ENCODE measurements at regions not wholly inside any gene's neighbourhood (a gene's known extent, or its start where the extent isn't known, plus 50 kb on each side); places are given as distances from the start of the nearest gene placed in this dataset.

GRCh38 chr4:176383273-176384077 is 63.7 kb downstream of the SPCS3 start:
- H3K9me3 ChIP-seq (replicated peaks; ENCODE audit: low read length), result no peaks in the 10 kb centered on the region
- H3K9ac ChIP-seq (ENCODE audit: low read depth, low read length), result peak overlapping the region; percentile 64
- H3K36me3 ChIP-seq (ENCODE audit: insufficient read depth, low read length), result no peaks in the 10 kb centered on the region
- peak overlapping the region; percentile 47 for H3K4me2 ChIP-seq (ENCODE audit: low read length)
- H3K27me3 ChIP-seq (ENCODE audit: control insufficient read depth, insufficient read depth, low read length), result no peaks in the 10 kb centered on the region
- peak overlapping the region; percentile 20 for H3K4me3 ChIP-seq (ENCODE audit: low read length)
- H3K4me1 ChIP-seq (ENCODE audit: control insufficient read depth, insufficient read depth, low read length), result peaks cover 31% of the 10 kb centered on the region

GRCh38 chr4:176385601-176386000 is 65.8 kb downstream of the SPCS3 start:
- H3K27me3 ChIP-seq (ENCODE audit: control insufficient read depth, insufficient read depth, low read length), result no peaks in the 10 kb centered on the region
- H3K9ac ChIP-seq (ENCODE audit: low read depth, low read length), result no peak overlapping the region
- H3K4me1 ChIP-seq (ENCODE audit: control insufficient read depth, insufficient read depth, low read length), result peaks cover 28% of the 10 kb centered on the region
- H3K4me3 ChIP-seq (ENCODE audit: low read length), result no peak overlapping the region
- H3K4me2 ChIP-seq (ENCODE audit: low read length), result no peak overlapping the region
- no peaks in the 10 kb centered on the region for H3K9me3 ChIP-seq (replicated peaks; ENCODE audit: low read length)
- no peaks in the 10 kb centered on the region for H3K36me3 ChIP-seq (ENCODE audit: insufficient read depth, low read length)

GRCh38 chr4:176387571-176387970 is 67.8 kb downstream of the SPCS3 start:
- H3K36me3 ChIP-seq (ENCODE audit: insufficient read depth, low read length), result no peaks in the 10 kb centered on the region
- no peaks in the 10 kb centered on the region for H3K9me3 ChIP-seq (replicated peaks; ENCODE audit: low read length)
- no peak overlapping the region for H3K4me3 ChIP-seq (ENCODE audit: low read length)
- peaks cover 23% of the 10 kb centered on the region for H3K4me1 ChIP-seq (ENCODE audit: control insufficient read depth, insufficient read depth, low read length)
- H3K9ac ChIP-seq (ENCODE audit: low read depth, low read length), result no peak overlapping the region
- no peak overlapping the region for H3K4me2 ChIP-seq (ENCODE audit: low read length)
- no peaks in the 10 kb centered on the region for H3K27me3 ChIP-seq (ENCODE audit: control insufficient read depth, insufficient read depth, low read length)

- Histone ChIP-seq H3K4me1 (ENCODE audit: control insufficient read depth, insufficient read depth, low read length) (peaks cover 13% of the 10 kb centered on the region), H3K4me2 (ENCODE audit: low read length) (peak overlapping the region; percentile 24), H3K36me3 (ENCODE audit: insufficient read depth, low read length) (no peaks in the 10 kb centered on the region), H3K9ac (ENCODE audit: low read depth, low read length) (no peak overlapping the region), H3K9me3 (replicated peaks; ENCODE audit: low read length) (no peaks in the 10 kb centered on the region), H3K4me3 (ENCODE audit: low read length) (no peak overlapping the region), H3K27me3 (ENCODE audit: control insufficient read depth, insufficient read depth, low read length) (no peaks in the 10 kb centered on the region)
Observed at GRCh38 chr4:176393306-176394013, 73.7 kb downstream of the SPCS3 start.

- H3K4me1 ChIP-seq (ENCODE audit: control insufficient read depth, insufficient read depth, low read length), result peaks cover 73% of the 10 kb centered on the region
- H3K36me3 ChIP-seq (ENCODE audit: insufficient read depth, low read length), result no peaks in the 10 kb centered on the region
- H3K4me3 ChIP-seq (ENCODE audit: low read length), result no peak overlapping the region
- peak overlapping the region; percentile 51 for H3K4me2 ChIP-seq (ENCODE audit: low read length)
- H3K9ac ChIP-seq (ENCODE audit: low read depth, low read length), result peak overlapping the region; percentile 49
- H3K9me3 ChIP-seq (replicated peaks; ENCODE audit: low read length), result peaks cover 3% of the 10 kb centered on the region
- H3K27me3 ChIP-seq (ENCODE audit: control insufficient read depth, insufficient read depth, low read length), result no peaks in the 10 kb centered on the region
Observed at GRCh38 chr4:176400816-176401461, 81.2 kb downstream of the SPCS3 start.

GRCh38 chr4:176404621-176405020 is 84.9 kb downstream of the SPCS3 start:
- peaks cover 3% of the 10 kb centered on the region for H3K9me3 ChIP-seq (replicated peaks; ENCODE audit: low read length)
- H3K4me2 ChIP-seq (ENCODE audit: low read length), result peak overlapping the region; percentile 9
- peak overlapping the region; percentile 33 for H3K9ac ChIP-seq (ENCODE audit: low read depth, low read length)
- H3K4me1 ChIP-seq (ENCODE audit: control insufficient read depth, insufficient read depth, low read length), result peaks cover 80% of the 10 kb centered on the region
- no peaks in the 10 kb centered on the region for H3K27me3 ChIP-seq (ENCODE audit: control insufficient read depth, insufficient read depth, low read length)
- no peak overlapping the region for H3K4me3 ChIP-seq (ENCODE audit: low read length)
- no peaks in the 10 kb centered on the region for H3K36me3 ChIP-seq (ENCODE audit: insufficient read depth, low read length)

GRCh38 chr4:176406297-176406696 is 86.5 kb downstream of the SPCS3 start:
- peaks cover 72% of the 10 kb centered on the region for H3K4me1 ChIP-seq (ENCODE audit: control insufficient read depth, insufficient read depth, low read length)
- H3K27me3 ChIP-seq (ENCODE audit: control insufficient read depth, insufficient read depth, low read length), result no peaks in the 10 kb centered on the region
- no peak overlapping the region for H3K4me3 ChIP-seq (ENCODE audit: low read length)
- H3K36me3 ChIP-seq (ENCODE audit: insufficient read depth, low read length), result no peaks in the 10 kb centered on the region
- no peak overlapping the region for H3K4me2 ChIP-seq (ENCODE audit: low read length)
- peak overlapping the region; percentile 25 for H3K9ac ChIP-seq (ENCODE audit: low read depth, low read length)
- H3K9me3 ChIP-seq (replicated peaks; ENCODE audit: low read length), result peaks cover 3% of the 10 kb centered on the region

- no peaks in the 10 kb centered on the region for H3K36me3 ChIP-seq (ENCODE audit: insufficient read depth, low read length)
- H3K9me3 ChIP-seq (replicated peaks; ENCODE audit: low read length), result peaks cover 3% of the 10 kb centered on the region
- H3K4me3 ChIP-seq (ENCODE audit: low read length), result no peak overlapping the region
- no peaks in the 10 kb centered on the region for H3K27me3 ChIP-seq (ENCODE audit: control insufficient read depth, insufficient read depth, low read length)
- H3K4me1 ChIP-seq (ENCODE audit: control insufficient read depth, insufficient read depth, low read length), result peaks cover 67% of the 10 kb centered on the region
- H3K9ac ChIP-seq (ENCODE audit: low read depth, low read length), result peak overlapping the region; percentile 25
- H3K4me2 ChIP-seq (ENCODE audit: low read length), result peak overlapping the region; percentile 30
Observed at GRCh38 chr4:176406736-176407135, 87.0 kb downstream of the SPCS3 start.

- no peak overlapping the region for H3K4me3 ChIP-seq (ENCODE audit: low read length)
- no peaks in the 10 kb centered on the region for H3K9me3 ChIP-seq (replicated peaks; ENCODE audit: low read length)
- H3K9ac ChIP-seq (ENCODE audit: low read depth, low read length), result peak overlapping the region; percentile 25
- H3K27me3 ChIP-seq (ENCODE audit: control insufficient read depth, insufficient read depth, low read length), result no peaks in the 10 kb centered on the region
- H3K36me3 ChIP-seq (ENCODE audit: insufficient read depth, low read length), result no peaks in the 10 kb centered on the region
- no peak overlapping the region for H3K4me2 ChIP-seq (ENCODE audit: low read length)
- peaks cover 41% of the 10 kb centered on the region for H3K4me1 ChIP-seq (ENCODE audit: control insufficient read depth, insufficient read depth, low read length)
Observed at GRCh38 chr4:176409627-176410026, 89.9 kb downstream of the SPCS3 start.

GRCh38 chr4:176413171-176413570 is 93.4 kb downstream of the SPCS3 start:
- Histone ChIP-seq H3K4me3 (ENCODE audit: low read length) (no peak overlapping the region), H3K36me3 (ENCODE audit: insufficient read depth, low read length) (no peaks in the 10 kb centered on the region), H3K9me3 (replicated peaks; ENCODE audit: low read length) (no peaks in the 10 kb centered on the region), H3K4me1 (ENCODE audit: control insufficient read depth, insufficient read depth, low read length) (peaks cover 9% of the 10 kb centered on the region), H3K27me3 (ENCODE audit: control insufficient read depth, insufficient read depth, low read length) (no peaks in the 10 kb centered on the region), H3K4me2 (ENCODE audit: low read length) (no peak overlapping the region), H3K9ac (ENCODE audit: low read depth, low read length) (no peak overlapping the region)

- no peaks in the 10 kb centered on the region for H3K9me3 ChIP-seq (replicated peaks; ENCODE audit: low read length)
- no peaks in the 10 kb centered on the region for H3K27me3 ChIP-seq (ENCODE audit: control insufficient read depth, insufficient read depth, low read length)
- H3K9ac ChIP-seq (ENCODE audit: low read depth, low read length), result no peak overlapping the region
- no peak overlapping the region for H3K4me2 ChIP-seq (ENCODE audit: low read length)
- H3K36me3 ChIP-seq (ENCODE audit: insufficient read depth, low read length), result no peaks in the 10 kb centered on the region
- H3K4me3 ChIP-seq (ENCODE audit: low read length), result no peak overlapping the region
- H3K4me1 ChIP-seq (ENCODE audit: control insufficient read depth, insufficient read depth, low read length), result peaks cover 17% of the 10 kb centered on the region
Observed at GRCh38 chr4:176422001-176422400, 102.2 kb downstream of the SPCS3 start.
